HEK293 (cell line): ENCODE measurements at regions not wholly inside any gene's neighbourhood (a gene's known extent, or its start where the extent isn't known, plus 50 kb on each side); places are given as distances from the start of the nearest gene placed in this dataset.

Source experiments
- CTCF ChIA-PET: fragments of 350-600 bp; formaldehyde crosslinking; extraction: SDS; loops from one replicate; lab custom pipeline; 2021; ENCODE audit warnings: antibody characterized with exemption; lab: Yijun Ruan, JAX
- POLR2A ChIA-PET: fragments of 300-600 bp; formaldehyde crosslinking; extraction: SDS; loops from one replicate; lab custom pipeline; 2020; ENCODE audit warnings: antibody characterized with exemption, inconsistent platforms; lab: Yijun Ruan, JAX
- H3K27ac ChIP-seq: fragments of 200-500 bp; sonication (Bioruptor generic); 2 replicates; pipeline ENCODE4 v1.5.1; 2014; ENCODE audit warnings: low read depth, low read length, control low read depth, inconsistent platforms; ENCODE audit errors: extremely low read depth
- H3K36me3 ChIP-seq, 2 experiments: fragments of 200-500 bp in 1 of 2; sonication (Bioruptor generic) in 1 of 2; 1 replicate in 1 of 2; 2 replicates in 1 of 2; pipeline ENCODE4 v1.5.1; 2014 to 2017; ENCODE audit warnings: inconsistent platforms in 2 of 2, low read length in 2 of 2; ENCODE audit not compliant: control insufficient read depth in 2 of 2, insufficient read depth in 1 of 2
- H3K4me1 ChIP-seq: fragments of 200-500 bp; sonication (Bioruptor generic); 2 replicates; pipeline ENCODE4 v1.5.1; 2014; ENCODE audit warnings: mild to moderate bottlenecking, low read length, inconsistent platforms; ENCODE audit not compliant: control insufficient read depth, insufficient read depth
- H3K4me3 ChIP-seq: 2 replicates; pipeline ENCODE4 v1.5.1; 2011; ENCODE audit warnings: low read depth, mild to moderate bottlenecking, control low read depth, low read length, moderate library complexity
- H3K9me3 ChIP-seq: fragments of 200-500 bp; sonication (Bioruptor generic); 2 replicates; pipeline ENCODE4 v1.5.1; 2014; ENCODE audit warnings: low read depth, low read length, inconsistent platforms; ENCODE audit not compliant: control insufficient read depth, insufficient read depth
- GFI1B ChIP-seq: fragments of 450-650 bp; formaldehyde crosslinking; IDR thresholded peaks from 2 replicates; pipeline ENCODE4 v1.5.1; 2016; ENCODE audit warnings: missing biosample characterization, missing genetic modification characterization
- HOXC10 ChIP-seq: sonication (generic); formaldehyde crosslinking; IDR thresholded peaks from 2 replicates; pipeline ENCODE4 v1.8.1; 2023; ENCODE audit warnings: mild to moderate bottlenecking, missing genetic modification reagents
- SP2 ChIP-seq: fragments of 450-650 bp; formaldehyde crosslinking; IDR thresholded peaks from 2 replicates; pipeline ENCODE4 v1.5.1; 2016; ENCODE audit warnings: missing biosample characterization, missing genetic modification characterization
- ZNF23 ChIP-seq: fragments of 450-650 bp; formaldehyde crosslinking; IDR thresholded peaks from 2 replicates; pipeline ENCODE4 v1.5.1; 2016; ENCODE audit warnings: missing biosample characterization, missing genetic modification characterization, borderline replicate concordance
- ZNF292 ChIP-seq: fragments of 450-650 bp; formaldehyde crosslinking; IDR thresholded peaks from 2 replicates; pipeline ENCODE4 v1.5.1; 2016; ENCODE audit warnings: low read depth, missing biosample characterization, missing genetic modification characterization, borderline replicate concordance
- ZNF350 ChIP-seq: fragments of 450-650 bp; formaldehyde crosslinking; IDR thresholded peaks from 2 replicates; pipeline ENCODE4 v1.5.0; 2017; ENCODE audit warnings: missing biosample characterization, mild to moderate bottlenecking, missing genetic modification characterization
- ZNF549 ChIP-seq: fragments of 450-650 bp; IDR thresholded peaks from 2 replicates; pipeline ENCODE4 v1.5.1; 2018; ENCODE audit warnings: missing biosample characterization, missing genetic modification characterization, mild to moderate bottlenecking, inconsistent platforms, moderate library complexity
- ZNF626 ChIP-seq: fragments of 450-650 bp; sonication (Bioruptor Pico); formaldehyde crosslinking; IDR thresholded peaks from 2 replicates; pipeline ENCODE4 v1.5.1; 2018; ENCODE audit warnings: missing biosample characterization, missing genetic modification characterization, inconsistent platforms
- ZNF654 ChIP-seq: fragments of 450-650 bp; formaldehyde crosslinking; IDR thresholded peaks from 2 replicates; pipeline ENCODE4 v1.5.1; 2016; ENCODE audit warnings: low read depth, missing biosample characterization, missing genetic modification characterization
- ZNF664 ChIP-seq: fragments of 450-650 bp; formaldehyde crosslinking; IDR thresholded peaks from 2 replicates; pipeline ENCODE4 v1.5.1; 2016; ENCODE audit warnings: missing biosample characterization, missing genetic modification characterization
- ZNF677 ChIP-seq: fragments of 450-650 bp; IDR thresholded peaks from 2 replicates; pipeline ENCODE4 v1.5.0; 2018; ENCODE audit warnings: missing biosample characterization, mild to moderate bottlenecking, missing genetic modification characterization, moderate library complexity
- ZNF791 ChIP-seq: fragments of 450-650 bp; formaldehyde crosslinking; IDR thresholded peaks from 2 replicates; pipeline ENCODE4 v1.5.1; 2016; ENCODE audit warnings: missing biosample characterization, missing genetic modification characterization
- ZNF792 ChIP-seq: fragments of 450-650 bp; formaldehyde crosslinking; IDR thresholded peaks from 2 replicates; pipeline ENCODE4 v1.5.1; 2016; ENCODE audit warnings: missing biosample characterization, missing genetic modification characterization
- TF ChIP-seq, protein P1 (sequence below): fragments of 450-650 bp; formaldehyde crosslinking; IDR thresholded peaks from 2 replicates; pipeline ENCODE4 v1.5.1; 2016; ENCODE audit warnings: missing biosample characterization, missing genetic modification characterization, low read depth
- TF ChIP-seq, protein P2 (sequence below): fragments of 450-650 bp; formaldehyde crosslinking; IDR thresholded peaks from 2 replicates; pipeline ENCODE4 v1.5.1; 2016; ENCODE audit warnings: missing biosample characterization, missing genetic modification characterization
- TF ChIP-seq, protein P3 (sequence below): fragments of 450-650 bp; formaldehyde crosslinking; IDR thresholded peaks from 2 replicates; pipeline ENCODE4 v1.5.1; 2016; ENCODE audit warnings: missing biosample characterization, missing genetic modification characterization, borderline replicate concordance

DNA sequence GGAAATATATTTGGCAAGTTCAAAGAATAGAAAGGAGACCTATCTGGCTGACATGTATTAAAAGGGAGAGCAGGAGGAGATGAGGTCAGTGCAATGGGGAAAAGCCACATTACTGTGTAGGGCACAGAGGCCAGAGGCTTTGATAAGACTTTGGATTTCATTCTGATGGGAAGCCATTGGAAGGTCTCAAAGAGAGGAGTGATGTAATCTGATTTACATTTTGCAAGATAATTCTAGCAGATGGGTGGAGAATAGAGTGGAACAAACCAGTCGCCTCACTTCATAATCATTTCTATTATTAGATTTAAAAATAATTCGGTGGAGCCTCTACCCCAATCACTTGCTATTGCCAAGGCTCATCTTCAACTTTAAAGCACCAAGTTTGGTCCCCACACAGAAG, 278.4 kb upstream of the ZC3H12C start:
- CTCF ChIA-PET = interaction anchor here (0.7 to 0.8 kb wide), 2 partner anchors 340 to 976 kb away, joined by 3 to 4 read pairs; no protein-coding TSS in a partner anchor
- H3K27ac ChIP-seq = no peak overlapping the region
- POLR2A ChIA-PET = no interaction called here
- H3K4me3 ChIP-seq = no peak overlapping the region
- no peaks in the 10 kb centered on the region for H3K9me3 ChIP-seq
- TF ChIP-seq SP2 (tag by site-specific recombination) (no peak), HOXC10 (CRISPR knock-in tag) (no peak), ZNF677 (no peak), ZNF549 (no peak)
- H3K36me3 ChIP-seq = no peaks in the 10 kb centered on the region
- no peaks in the 10 kb centered on the region for H3K4me1 ChIP-seq

DNA sequence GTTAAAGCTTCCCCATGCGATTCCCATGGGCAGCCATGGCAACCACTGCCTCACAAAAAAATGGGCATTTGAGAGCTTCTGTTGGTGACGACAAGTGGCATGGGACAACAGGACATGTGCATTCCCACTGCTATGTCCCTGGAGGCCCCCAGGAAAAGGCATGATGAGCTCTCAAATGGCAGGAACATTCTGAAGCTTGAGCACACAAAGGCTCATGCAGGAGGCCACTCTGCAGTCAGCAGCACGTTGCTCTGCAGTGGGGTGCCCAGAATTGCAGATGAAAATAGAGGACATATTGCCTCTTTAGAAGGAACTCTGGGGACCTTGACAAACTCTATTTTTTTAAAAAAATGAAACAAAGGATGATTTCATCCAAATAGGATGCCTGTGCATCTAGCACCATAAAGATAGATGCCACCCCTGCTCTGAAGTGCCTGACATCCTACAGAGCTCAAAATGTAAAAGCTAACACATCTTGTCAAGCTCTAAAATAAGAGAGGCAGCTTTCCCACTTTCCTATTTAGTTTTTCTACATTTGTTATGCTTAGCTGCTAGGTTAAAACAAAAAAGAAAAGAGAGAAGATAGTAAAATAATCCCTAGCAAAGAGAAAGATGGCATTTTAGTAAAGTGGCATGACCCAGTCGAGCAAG, 277.6 kb upstream of the ZC3H12C start:
- TF ChIP-seq GFI1B = no peak
- TF ChIP-seq ZNF664 (tag by site-specific recombination) = no peak
- no peak for TF ChIP-seq ZNF350 (tag by site-specific recombination)
- no peak for TF ChIP-seq ZNF791 (tag by site-specific recombination)
- TF ChIP-seq ZNF626 (tag by site-specific recombination) = no peak
- TF ChIP-seq, protein P1, sequence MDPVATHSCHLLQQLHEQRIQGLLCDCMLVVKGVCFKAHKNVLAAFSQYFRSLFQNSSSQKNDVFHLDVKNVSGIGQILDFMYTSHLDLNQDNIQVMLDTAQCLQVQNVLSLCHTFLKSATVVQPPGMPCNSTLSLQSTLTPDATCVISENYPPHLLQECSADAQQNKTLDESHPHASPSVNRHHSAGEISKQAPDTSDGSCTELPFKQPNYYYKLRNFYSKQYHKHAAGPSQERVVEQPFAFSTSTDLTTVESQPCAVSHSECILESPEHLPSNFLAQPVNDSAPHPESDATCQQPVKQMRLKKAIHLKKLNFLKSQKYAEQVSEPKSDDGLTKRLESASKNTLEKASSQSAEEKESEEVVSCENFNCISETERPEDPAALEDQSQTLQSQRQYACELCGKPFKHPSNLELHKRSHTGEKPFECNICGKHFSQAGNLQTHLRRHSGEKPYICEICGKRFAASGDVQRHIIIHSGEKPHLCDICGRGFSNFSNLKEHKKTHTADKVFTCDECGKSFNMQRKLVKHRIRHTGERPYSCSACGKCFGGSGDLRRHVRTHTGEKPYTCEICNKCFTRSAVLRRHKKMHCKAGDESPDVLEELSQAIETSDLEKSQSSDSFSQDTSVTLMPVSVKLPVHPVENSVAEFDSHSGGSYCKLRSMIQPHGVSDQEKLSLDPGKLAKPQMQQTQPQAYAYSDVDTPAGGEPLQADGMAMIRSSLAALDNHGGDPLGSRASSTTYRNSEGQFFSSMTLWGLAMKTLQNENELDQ = no peak
- TF ChIP-seq, protein P2, sequence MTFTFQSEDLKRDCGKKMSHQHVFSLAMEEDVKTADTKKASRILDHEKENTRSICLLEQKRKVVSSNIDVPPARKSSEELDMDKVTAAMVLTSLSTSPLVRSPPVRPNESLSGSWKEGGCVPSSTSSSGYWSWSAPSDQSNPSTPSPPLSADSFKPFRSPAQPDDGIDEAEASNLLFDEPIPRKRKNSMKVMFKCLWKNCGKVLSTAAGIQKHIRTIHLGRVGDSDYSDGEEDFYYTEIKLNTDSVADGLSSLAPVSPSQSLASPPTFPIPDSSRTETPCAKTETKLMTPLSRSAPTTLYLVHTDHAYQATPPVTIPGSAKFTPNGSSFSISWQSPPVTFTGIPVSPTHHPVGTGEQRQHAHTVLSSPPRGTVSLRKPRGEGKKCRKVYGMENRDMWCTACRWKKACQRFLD (tag by site-specific recombination) = no peak
- TF ChIP-seq ZNF292 (tag by site-specific recombination) = no peak
- TF ChIP-seq ZNF23 (tag by site-specific recombination) = no peak
- no peak for TF ChIP-seq ZNF792 (tag by site-specific recombination)
- TF ChIP-seq, protein P3, sequence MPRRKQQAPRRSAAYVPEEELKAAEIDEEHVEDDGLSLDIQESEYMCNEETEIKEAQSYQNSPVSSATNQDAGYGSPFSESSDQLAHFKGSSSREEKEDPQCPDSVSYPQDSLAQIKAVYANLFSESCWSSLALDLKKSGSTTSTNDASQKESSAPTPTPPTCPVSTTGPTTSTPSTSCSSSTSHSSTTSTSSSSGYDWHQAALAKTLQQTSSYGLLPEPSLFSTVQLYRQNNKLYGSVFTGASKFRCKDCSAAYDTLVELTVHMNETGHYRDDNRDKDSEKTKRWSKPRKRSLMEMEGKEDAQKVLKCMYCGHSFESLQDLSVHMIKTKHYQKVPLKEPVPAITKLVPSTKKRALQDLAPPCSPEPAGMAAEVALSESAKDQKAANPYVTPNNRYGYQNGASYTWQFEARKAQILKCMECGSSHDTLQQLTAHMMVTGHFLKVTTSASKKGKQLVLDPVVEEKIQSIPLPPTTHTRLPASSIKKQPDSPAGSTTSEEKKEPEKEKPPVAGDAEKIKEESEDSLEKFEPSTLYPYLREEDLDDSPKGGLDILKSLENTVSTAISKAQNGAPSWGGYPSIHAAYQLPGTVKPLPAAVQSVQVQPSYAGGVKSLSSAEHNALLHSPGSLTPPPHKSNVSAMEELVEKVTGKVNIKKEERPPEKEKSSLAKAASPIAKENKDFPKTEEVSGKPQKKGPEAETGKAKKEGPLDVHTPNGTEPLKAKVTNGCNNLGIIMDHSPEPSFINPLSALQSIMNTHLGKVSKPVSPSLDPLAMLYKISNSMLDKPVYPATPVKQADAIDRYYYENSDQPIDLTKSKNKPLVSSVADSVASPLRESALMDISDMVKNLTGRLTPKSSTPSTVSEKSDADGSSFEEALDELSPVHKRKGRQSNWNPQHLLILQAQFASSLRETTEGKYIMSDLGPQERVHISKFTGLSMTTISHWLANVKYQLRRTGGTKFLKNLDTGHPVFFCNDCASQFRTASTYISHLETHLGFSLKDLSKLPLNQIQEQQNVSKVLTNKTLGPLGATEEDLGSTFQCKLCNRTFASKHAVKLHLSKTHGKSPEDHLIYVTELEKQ (tag by site-specific recombination) = no peak
- TF ChIP-seq ZNF654 (tag by site-specific recombination) = no peak
- ChIA-PET POLR2A (no interaction called here), CTCF (no interaction called here)
- H3K4me1 ChIP-seq = no peaks in the 10 kb centered on the region
- no peak overlapping the region for H3K4me3 ChIP-seq
- H3K27ac ChIP-seq = no peak overlapping the region
- no peaks in the 10 kb centered on the region for H3K36me3 ChIP-seq
- H3K9me3 ChIP-seq = no peaks in the 10 kb centered on the region
